PFSK-1 (cell line): ENCODE measurements at regions not wholly inside any gene's neighbourhood (a gene's known extent, or its start where the extent isn't known, plus 50 kb on each side); places are given as distances from the start of the nearest gene placed in this dataset.

Experiments
- FOXP2 ChIP-seq: optimal IDR thresholded peaks from 2 replicates; pipeline ENCODE3; 2011; ENCODE audit warnings: borderline replicate concordance, control low read depth, inconsistent platforms; ENCODE audit not compliant: insufficient read depth; ENCODE audit errors: extremely low read length, extremely low read depth
- POLR2AphosphoS5 ChIP-seq: IDR thresholded peaks from 2 replicates; pipeline ENCODE4 v1.6.1; 2012; ENCODE audit warnings: low read depth, mild to moderate bottlenecking, control low read depth, low read length, moderate library complexity
- SIN3A ChIP-seq: IDR thresholded peaks from 2 replicates; pipeline ENCODE4 v1.6.1; 2012; ENCODE audit warnings: mild to moderate bottlenecking, low read length, moderate library complexity, borderline replicate concordance; ENCODE audit not compliant: insufficient read depth
- TAF1 ChIP-seq: IDR thresholded peaks from 2 replicates; pipeline ENCODE4 v1.6.1; 2012; ENCODE audit warnings: low read length, control low read depth, borderline replicate concordance; ENCODE audit not compliant: insufficient read depth
- TF ChIP-seq, protein P1 (sequence below), 2 experiments: IDR thresholded peaks; 2 replicates each; pipeline versions ENCODE4 v1.6.1 to v1.8.0; 2011 to 2012; ENCODE audit warnings: low read depth in 2 of 2, low read length in 2 of 2, control low read depth in 1 of 2, inconsistent platforms in 1 of 2, mild to moderate bottlenecking in 1 of 2, moderate library complexity in 1 of 2; ENCODE audit not compliant: insufficient read depth in 1 of 2

DNA sequence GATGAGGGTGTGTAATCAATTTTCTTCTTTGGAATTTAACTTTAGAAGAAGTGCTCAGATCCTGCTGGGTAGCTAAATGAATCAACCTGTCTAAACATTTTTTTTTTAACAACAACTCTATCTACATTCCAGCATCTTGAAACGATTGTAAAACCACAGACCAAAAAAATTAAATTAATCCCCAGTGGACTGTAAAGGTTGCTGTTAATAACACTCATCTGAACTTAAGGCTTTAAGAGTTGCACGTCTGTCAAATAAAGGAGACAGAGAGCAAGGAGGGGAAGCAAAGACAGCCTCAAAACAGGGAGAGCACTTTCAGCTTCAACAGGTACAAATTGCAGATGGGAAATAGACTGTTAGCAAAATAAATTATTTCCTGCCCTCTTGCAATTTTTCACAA is 548.5 kb downstream of the DTWD2 start:
- TF ChIP-seq TAF1, result no peak
- TF ChIP-seq FOXP2, result no peak

DNA sequence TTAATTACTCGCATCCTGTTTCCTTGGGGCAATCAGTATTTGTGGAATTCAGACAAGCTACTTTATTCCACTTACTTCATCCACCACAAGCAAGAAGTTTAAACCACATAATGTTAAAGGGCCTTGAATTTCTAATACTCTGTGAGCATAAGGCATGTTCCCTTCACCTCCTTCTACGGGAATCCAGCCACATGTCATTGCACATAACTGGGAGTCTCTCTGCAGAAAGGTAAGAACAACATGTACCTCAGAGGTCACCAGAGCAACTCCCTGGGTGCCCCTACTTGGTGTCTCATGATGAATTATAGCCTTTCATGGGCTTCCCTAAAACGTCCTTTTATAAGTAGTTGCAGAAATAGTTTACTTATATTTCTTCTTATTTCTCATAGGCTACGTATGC is 553.2 kb downstream of the DTWD2 start:
- no peak for TF ChIP-seq SIN3A
- TF ChIP-seq, protein P1, sequence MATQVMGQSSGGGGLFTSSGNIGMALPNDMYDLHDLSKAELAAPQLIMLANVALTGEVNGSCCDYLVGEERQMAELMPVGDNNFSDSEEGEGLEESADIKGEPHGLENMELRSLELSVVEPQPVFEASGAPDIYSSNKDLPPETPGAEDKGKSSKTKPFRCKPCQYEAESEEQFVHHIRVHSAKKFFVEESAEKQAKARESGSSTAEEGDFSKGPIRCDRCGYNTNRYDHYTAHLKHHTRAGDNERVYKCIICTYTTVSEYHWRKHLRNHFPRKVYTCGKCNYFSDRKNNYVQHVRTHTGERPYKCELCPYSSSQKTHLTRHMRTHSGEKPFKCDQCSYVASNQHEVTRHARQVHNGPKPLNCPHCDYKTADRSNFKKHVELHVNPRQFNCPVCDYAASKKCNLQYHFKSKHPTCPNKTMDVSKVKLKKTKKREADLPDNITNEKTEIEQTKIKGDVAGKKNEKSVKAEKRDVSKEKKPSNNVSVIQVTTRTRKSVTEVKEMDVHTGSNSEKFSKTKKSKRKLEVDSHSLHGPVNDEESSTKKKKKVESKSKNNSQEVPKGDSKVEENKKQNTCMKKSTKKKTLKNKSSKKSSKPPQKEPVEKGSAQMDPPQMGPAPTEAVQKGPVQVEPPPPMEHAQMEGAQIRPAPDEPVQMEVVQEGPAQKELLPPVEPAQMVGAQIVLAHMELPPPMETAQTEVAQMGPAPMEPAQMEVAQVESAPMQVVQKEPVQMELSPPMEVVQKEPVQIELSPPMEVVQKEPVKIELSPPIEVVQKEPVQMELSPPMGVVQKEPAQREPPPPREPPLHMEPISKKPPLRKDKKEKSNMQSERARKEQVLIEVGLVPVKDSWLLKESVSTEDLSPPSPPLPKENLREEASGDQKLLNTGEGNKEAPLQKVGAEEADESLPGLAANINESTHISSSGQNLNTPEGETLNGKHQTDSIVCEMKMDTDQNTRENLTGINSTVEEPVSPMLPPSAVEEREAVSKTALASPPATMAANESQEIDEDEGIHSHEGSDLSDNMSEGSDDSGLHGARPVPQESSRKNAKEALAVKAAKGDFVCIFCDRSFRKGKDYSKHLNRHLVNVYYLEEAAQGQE (IDR thresholded peaks at IDR 0.05; ENCODE audit: insufficient read depth in 1 of 2, low read depth in 2 of 2, low read length in 2 of 2), result no peak

DNA sequence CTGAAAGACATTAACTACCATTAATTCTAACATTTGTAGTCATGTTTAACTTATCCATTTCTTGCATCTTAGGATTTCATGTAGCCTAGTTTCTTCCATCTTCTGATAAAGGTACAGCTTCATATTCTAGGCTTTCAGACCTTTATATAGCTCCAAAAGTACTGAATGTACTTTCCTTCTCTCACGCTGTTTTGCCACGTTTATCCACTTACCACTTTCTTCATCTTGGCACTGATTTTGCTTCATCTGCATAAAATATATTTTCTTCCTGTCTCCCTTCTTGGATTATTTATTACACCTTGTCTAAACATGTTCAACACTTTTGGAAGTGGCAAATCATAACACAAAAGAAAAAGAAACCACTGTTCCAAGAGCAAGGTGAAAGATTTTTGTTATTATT is 553.8 kb downstream of the DTWD2 start:
- no peak for TF ChIP-seq POLR2AphosphoS5
- no peak for TF ChIP-seq TAF1
- TF ChIP-seq, protein P1 (IDR thresholded peaks at IDR 0.05; ENCODE audit: insufficient read depth in 1 of 2, low read depth in 2 of 2, low read length in 2 of 2), result no peak

DNA sequence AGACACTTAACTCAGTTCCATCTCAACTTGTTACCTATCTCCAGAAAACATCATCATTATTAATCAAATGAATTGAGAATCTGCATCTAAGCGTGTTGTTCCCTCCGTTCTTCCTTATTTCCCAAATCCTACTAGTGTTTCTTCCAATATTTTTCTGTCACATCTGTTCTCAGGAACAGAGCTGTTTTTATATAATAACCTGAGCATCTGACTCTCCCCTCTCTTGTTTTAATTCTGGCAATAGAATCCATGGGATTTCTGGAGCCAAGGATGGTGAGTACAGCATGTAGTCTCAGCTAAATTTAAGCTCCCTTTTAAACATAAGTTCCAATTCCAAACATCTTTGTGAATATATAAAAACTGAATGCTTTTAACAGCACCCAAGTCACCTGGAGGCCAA is 558.3 kb downstream of the DTWD2 start:
- TF ChIP-seq POLR2AphosphoS5 (no peak), TAF1 (no peak), FOXP2 (no peak), SIN3A (no peak)
- TF ChIP-seq, protein P1 (IDR thresholded peaks at IDR 0.05; ENCODE audit: insufficient read depth in 1 of 2, low read depth in 2 of 2, low read length in 2 of 2), result no peak

DNA sequence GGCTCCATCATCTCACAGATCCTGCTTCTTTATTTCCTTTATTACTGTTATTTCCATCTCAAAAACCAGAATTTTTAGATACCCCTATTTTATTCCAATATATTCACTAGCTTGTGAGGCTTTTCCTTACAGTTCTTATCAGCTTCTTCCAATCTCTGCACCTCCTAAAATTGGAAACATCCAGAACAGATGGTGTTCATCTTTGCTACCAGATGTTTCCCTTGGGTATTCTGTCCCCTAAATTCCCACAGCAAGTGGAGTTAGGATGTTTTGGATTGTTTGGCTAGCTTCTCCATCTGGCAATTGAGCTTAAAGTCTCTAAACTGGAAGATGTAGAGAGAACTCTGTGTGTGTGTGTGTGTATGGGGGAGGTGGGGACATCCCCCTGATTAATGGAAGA is 580.4 kb downstream of the DTWD2 start:
- no peak for TF ChIP-seq SIN3A
- no peak for TF ChIP-seq POLR2AphosphoS5
- no peak for TF ChIP-seq FOXP2
- TF ChIP-seq TAF1, result no peak
- TF ChIP-seq, protein P1 (IDR thresholded peaks at IDR 0.05; ENCODE audit: insufficient read depth in 1 of 2, low read depth in 2 of 2, low read length in 2 of 2), result no peak

DNA sequence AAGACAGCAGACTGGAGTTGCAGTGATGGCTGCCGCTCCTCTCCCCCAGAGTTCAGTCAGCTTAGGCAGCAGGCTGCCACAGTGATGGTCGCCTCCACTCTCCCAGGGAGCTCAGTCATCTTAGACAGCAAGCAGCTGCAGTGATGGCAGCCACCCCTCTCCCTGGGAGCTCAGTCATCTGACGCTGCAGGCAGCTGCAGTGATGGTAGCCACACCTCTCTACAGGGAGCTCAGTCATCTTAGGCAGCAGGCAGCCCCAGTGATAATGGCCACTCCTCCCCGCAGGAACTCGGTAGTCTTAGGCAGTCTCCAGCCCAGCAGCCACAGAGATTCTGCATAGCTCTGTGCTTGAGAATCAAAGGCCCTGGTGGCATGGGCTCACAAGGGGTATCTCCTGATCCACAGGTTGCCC is 582.7 kb downstream of the DTWD2 start:
- TF ChIP-seq TAF1 (no peak), SIN3A (no peak), POLR2AphosphoS5 (no peak)
- TF ChIP-seq, protein P1 (IDR thresholded peaks at IDR 0.05; ENCODE audit: insufficient read depth in 1 of 2, low read depth in 2 of 2, low read length in 2 of 2), result no peak
